HCT116 (cell line): ENCODE measurements at regions not wholly inside any gene's neighbourhood (a gene's known extent, or its start where the extent isn't known, plus 50 kb on each side); places are given as distances from the start of the nearest gene placed in this dataset.

Source experiments
- EZH2 ChIP-seq: fragments of 200-600 bp; sonication (generic); IDR thresholded peaks from 2 replicates; pipeline ENCODE4 v1.6.1; 2017; ENCODE audit warnings: antibody characterized with exemption, mixed run types
- POLR2A ChIP-seq: IDR thresholded peaks from 2 replicates; pipeline ENCODE4 v1.7.0; 2011; ENCODE audit warnings: borderline replicate concordance; ENCODE audit not compliant: insufficient read depth, insufficient read length; ENCODE audit errors: extremely low read depth
- POLR2AphosphoS5 ChIP-seq: IDR thresholded peaks from 2 replicates; pipeline ENCODE4 v1.6.1; 2011; ENCODE audit warnings: mild to moderate bottlenecking, low read depth, low read length, moderate library complexity
- ZFX ChIP-seq: fragments of 450-650 bp; IDR thresholded peaks from 2 replicates; pipeline ENCODE4 v1.6.1; 2017
- TF ChIP-seq, protein P1 (sequence below), 3 experiments: fragments of 200-600 bp in 1 of 3; sonication (generic) in 1 of 3; IDR thresholded peaks in 2 of 3; conservative IDR thresholded peaks in 1 of 3; 2 replicates each; pipeline ENCODE4 v1.5.1; 2012 to 2017; ENCODE audit warnings: low read depth in 2 of 3, low read length in 2 of 3, antibody characterized with exemption in 1 of 3, borderline replicate concordance in 1 of 3, control low read depth in 1 of 3, mild to moderate bottlenecking in 1 of 3, mixed read lengths in 1 of 3, mixed run types in 1 of 3, moderate library complexity in 1 of 3; ENCODE audit not compliant: insufficient read depth in 1 of 3
- TF ChIP-seq, protein P2 (sequence below): IDR thresholded peaks from 2 replicates; pipeline ENCODE4 v1.6.1; 2012

- TF ChIP-seq, protein P1, sequence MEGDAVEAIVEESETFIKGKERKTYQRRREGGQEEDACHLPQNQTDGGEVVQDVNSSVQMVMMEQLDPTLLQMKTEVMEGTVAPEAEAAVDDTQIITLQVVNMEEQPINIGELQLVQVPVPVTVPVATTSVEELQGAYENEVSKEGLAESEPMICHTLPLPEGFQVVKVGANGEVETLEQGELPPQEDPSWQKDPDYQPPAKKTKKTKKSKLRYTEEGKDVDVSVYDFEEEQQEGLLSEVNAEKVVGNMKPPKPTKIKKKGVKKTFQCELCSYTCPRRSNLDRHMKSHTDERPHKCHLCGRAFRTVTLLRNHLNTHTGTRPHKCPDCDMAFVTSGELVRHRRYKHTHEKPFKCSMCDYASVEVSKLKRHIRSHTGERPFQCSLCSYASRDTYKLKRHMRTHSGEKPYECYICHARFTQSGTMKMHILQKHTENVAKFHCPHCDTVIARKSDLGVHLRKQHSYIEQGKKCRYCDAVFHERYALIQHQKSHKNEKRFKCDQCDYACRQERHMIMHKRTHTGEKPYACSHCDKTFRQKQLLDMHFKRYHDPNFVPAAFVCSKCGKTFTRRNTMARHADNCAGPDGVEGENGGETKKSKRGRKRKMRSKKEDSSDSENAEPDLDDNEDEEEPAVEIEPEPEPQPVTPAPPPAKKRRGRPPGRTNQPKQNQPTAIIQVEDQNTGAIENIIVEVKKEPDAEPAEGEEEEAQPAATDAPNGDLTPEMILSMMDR (IDR thresholded peaks at IDR 0.05 in 2 of 3, conservative IDR thresholded peaks at IDR 0.05 in 1 of 3; ENCODE audit: borderline replicate concordance in 1 of 3, insufficient read depth in 1 of 3, low read depth in 2 of 3, low read length in 2 of 3): no peak
- TF ChIP-seq, protein P2, sequence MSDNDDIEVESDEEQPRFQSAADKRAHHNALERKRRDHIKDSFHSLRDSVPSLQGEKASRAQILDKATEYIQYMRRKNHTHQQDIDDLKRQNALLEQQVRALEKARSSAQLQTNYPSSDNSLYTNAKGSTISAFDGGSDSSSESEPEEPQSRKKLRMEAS: no peak
- TF ChIP-seq ZFX (no peak), POLR2AphosphoS5 (no peak), EZH2 (no peak), POLR2A (no peak)
Observed at GRCh38 chr2:19669126-19669525, 232.7 kb downstream of the TTC32 start.
